ENCODE measurements at regions not wholly inside any gene's neighbourhood (a gene's known extent, or its start where the extent isn't known, plus 50 kb on each side); places are given as distances from the start of the nearest gene placed in this dataset.

DNA sequence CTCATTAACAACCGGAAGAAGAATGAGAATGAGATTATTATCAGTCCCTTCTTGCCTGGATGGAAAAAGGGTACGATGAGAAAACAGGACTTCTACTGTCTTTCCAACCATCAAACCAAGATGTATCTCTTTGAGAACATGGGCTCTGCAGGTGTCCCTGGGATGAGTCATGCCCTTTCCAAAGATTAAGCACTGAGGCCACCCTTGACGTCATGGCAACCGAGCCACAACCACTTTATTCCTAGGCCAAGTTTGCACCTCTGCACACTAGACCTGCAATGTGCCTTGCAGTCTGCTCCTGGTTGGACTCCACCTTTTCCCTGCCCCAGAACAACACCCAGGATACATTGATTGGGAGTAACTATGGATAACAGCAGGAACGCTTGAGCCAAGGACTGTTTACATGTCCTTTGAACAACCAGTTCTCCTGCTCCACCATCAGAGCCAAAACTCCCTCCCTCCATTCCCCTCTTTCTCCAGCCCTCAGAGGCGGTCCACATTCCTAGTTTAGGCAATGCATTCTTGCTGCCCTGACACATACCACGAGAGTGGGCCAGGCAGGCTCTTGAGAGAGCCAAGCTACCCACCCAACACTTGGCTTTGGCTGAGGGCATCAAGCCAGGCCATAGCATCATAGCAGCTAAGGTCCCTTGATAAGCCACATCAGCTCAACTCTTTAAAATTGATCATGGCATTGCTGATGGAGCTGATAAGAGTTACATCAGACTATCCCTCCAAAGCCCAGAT, 310.7 kb downstream of the TNS1 start:
- H3K27ac Mint-ChIP-seq, result no peak overlapping the region
- no peak overlapping the region for H3K4me3 Mint-ChIP-seq
- DNase-seq (ENCODE audit: low spot score), result no peak
- H3K36me3 Mint-ChIP-seq (ENCODE audit: low read depth), result no peaks in the 10 kb centered on the region
- H3K9me3 Mint-ChIP-seq, result no peaks in the 10 kb centered on the region
- no peaks in the 10 kb centered on the region for H3K4me1 Mint-ChIP-seq (ENCODE audit: low read depth)
- peaks cover 2% of the 10 kb centered on the region for H3K27me3 Mint-ChIP-seq (ENCODE audit: low read depth)

DNA sequence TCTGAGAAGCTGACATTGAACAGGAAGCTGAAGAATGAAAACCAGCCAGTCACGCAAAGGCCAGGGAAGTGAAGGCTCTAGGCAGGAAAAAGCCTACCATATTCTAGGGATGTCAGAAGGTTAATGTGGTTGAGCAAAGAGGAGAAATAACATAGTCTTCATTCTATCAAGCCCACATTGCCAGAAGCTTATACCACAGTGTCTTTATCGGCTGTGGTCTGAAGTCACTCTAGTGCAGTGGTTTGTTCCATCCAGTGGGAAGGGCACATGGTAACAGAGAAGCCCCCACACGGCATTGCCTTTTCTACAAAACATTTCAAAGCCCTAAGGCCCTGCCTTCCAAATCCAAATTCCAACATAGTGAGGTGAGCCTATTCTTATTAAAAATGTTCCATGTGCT, 311.3 kb downstream of the TNS1 start:
- H3K36me3 Mint-ChIP-seq (ENCODE audit: low read depth), result no peaks in the 10 kb centered on the region
- H3K27ac Mint-ChIP-seq, result no peak overlapping the region
- H3K4me1 Mint-ChIP-seq (ENCODE audit: low read depth), result no peaks in the 10 kb centered on the region
- H3K4me3 Mint-ChIP-seq, result no peak overlapping the region
- H3K9me3 Mint-ChIP-seq, result no peaks in the 10 kb centered on the region
- no peak for DNase-seq (ENCODE audit: low spot score)
- peaks cover 2% of the 10 kb centered on the region for H3K27me3 Mint-ChIP-seq (ENCODE audit: low read depth)

DNA sequence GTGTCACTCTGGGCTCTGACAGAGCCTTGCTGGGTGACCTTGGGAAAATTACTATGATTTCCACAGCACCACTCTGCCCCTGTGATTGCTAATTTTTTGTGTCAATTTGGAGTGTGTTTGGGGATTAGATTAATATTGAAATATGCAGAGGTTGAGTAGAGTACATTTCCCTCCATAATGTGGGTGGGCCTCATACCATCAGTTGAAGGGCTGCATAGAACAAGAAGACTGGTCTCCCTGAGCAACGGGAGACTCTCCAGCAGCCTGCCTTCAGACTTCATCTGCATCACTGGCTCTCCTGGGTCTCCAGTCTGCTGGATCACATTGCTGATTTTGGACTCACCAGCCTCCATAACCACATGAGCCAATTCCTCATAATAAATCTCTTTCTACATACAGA, 313.7 kb downstream of the TNS1 start:
- Mint-ChIP-seq H3K9me3 (no peaks in the 10 kb centered on the region), H3K27me3 (ENCODE audit: low read depth) (peaks cover 2% of the 10 kb centered on the region), H3K4me1 (ENCODE audit: low read depth) (no peaks in the 10 kb centered on the region), H3K27ac (no peak overlapping the region), H3K36me3 (ENCODE audit: low read depth) (no peaks in the 10 kb centered on the region), H3K4me3 (no peak overlapping the region)
- no peak for DNase-seq (ENCODE audit: low spot score)

DNA sequence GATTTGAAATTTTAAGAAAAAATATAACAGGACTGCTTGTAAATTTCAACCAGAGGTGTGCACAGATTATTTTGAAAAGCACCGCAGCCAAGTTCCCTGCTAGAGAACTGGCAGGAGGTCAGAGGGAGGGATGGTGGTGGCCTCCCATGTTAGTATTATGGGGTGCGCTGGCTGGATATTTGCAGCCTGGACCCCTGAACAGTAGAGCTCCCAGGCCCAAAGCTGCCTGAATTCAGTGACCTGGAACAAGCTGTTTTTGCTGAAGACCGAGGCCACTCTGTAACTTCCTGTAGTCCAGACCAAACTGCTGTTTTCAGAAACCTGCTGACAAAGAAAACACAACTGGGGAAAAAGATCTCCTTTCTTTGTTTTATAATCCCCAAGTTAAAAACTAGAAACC, 314.3 kb downstream of the TNS1 start:
- H3K36me3 Mint-ChIP-seq (ENCODE audit: low read depth), result no peaks in the 10 kb centered on the region
- no peak for DNase-seq (ENCODE audit: low spot score)
- peaks cover 2% of the 10 kb centered on the region for H3K27me3 Mint-ChIP-seq (ENCODE audit: low read depth)
- no peaks in the 10 kb centered on the region for H3K4me1 Mint-ChIP-seq (ENCODE audit: low read depth)
- no peak overlapping the region for H3K27ac Mint-ChIP-seq
- no peaks in the 10 kb centered on the region for H3K9me3 Mint-ChIP-seq
- H3K4me3 Mint-ChIP-seq, result no peak overlapping the region

- DNase-seq (ENCODE audit: low spot score), result no peak
- Mint-ChIP-seq H3K4me3 (no peak overlapping the region), H3K36me3 (ENCODE audit: low read depth) (no peaks in the 10 kb centered on the region), H3K27me3 (ENCODE audit: low read depth) (peaks cover 2% of the 10 kb centered on the region), H3K4me1 (ENCODE audit: low read depth) (no peaks in the 10 kb centered on the region), H3K9me3 (no peaks in the 10 kb centered on the region), H3K27ac (no peak overlapping the region)
These were observed 315.0 kb downstream of the TNS1 start for GRCh38 chr2:217687771-217688170.

DNA sequence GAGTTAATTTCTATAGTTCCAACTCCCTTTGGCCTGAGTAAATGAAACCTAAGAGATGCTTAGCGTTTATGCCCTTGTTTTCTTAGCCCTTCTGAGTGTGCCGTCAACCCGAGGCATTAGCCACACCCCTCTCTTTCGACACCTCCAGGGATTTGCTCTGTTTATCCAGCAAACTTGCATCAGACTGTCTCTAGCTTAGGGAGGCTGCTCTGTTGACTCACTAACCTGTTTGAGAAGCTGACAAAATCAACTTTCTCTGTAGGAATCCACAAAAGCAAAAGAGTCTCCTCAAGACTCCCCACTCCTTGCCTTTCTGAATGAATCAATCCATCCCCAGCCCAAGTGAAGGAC, 317.6 kb downstream of the TNS1 start:
- Mint-ChIP-seq H3K27ac (no peak overlapping the region), H3K27me3 (ENCODE audit: low read depth) (peaks cover 2% of the 10 kb centered on the region), H3K4me1 (ENCODE audit: low read depth) (no peaks in the 10 kb centered on the region), H3K9me3 (no peaks in the 10 kb centered on the region), H3K4me3 (no peak overlapping the region), H3K36me3 (ENCODE audit: low read depth) (no peaks in the 10 kb centered on the region)
- no peak for DNase-seq (ENCODE audit: low spot score)

DNA sequence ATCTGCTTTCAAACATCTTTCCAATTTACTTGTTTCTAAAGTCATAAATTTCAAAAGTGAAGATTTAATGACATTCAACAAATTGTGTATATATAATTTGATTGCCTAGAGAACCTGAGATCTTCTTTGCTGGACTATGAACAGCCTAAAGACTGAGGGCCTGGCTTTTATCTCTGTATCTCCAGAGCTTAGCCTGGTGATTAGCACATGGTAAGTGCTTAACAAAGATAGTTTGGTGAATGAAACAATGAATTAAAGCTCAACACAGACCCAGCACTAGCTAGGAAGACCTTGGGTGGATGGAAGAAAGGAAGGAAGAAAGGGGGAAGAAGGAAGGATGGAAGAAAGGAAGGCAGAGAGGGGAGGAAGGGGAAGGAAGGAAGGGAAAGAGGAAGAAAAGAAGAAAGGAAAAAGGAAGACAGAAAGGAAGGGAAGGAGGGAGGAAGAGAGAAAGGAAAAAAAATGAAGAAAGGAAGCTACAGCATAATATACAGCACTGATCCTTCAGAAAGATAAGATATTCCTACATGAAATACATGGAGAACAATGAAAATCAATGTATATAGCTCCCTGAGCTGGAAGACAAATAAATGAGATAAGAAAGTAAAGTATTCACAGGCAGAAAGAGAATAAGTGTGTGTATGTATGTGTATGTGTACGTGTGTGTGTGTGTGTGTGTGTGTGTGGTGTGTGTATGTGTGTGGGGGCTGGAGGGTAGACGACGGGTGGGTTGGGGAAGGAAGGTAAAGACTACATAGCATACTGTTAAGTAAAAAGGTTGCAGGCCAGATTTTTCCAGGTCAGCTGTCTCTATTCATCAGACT, 318.2 kb downstream of the TNS1 start:
- no peak overlapping the region for H3K27ac Mint-ChIP-seq
- H3K27me3 Mint-ChIP-seq (ENCODE audit: low read depth), result peaks cover 2% of the 10 kb centered on the region
- H3K36me3 Mint-ChIP-seq (ENCODE audit: low read depth), result no peaks in the 10 kb centered on the region
- H3K4me1 Mint-ChIP-seq (ENCODE audit: low read depth), result no peaks in the 10 kb centered on the region
- DNase-seq (ENCODE audit: low spot score), result no peak
- H3K9me3 Mint-ChIP-seq, result no peaks in the 10 kb centered on the region
- no peak overlapping the region for H3K4me3 Mint-ChIP-seq

- H3K27me3 Mint-ChIP-seq (ENCODE audit: low read depth), result peaks cover 2% of the 10 kb centered on the region
- no peak for DNase-seq (ENCODE audit: low spot score)
- H3K4me3 Mint-ChIP-seq, result no peak overlapping the region
- H3K9me3 Mint-ChIP-seq, result no peaks in the 10 kb centered on the region
- H3K27ac Mint-ChIP-seq, result no peak overlapping the region
- no peaks in the 10 kb centered on the region for H3K4me1 Mint-ChIP-seq (ENCODE audit: low read depth)
- no peaks in the 10 kb centered on the region for H3K36me3 Mint-ChIP-seq (ENCODE audit: low read depth)
These were observed 319.5 kb downstream of the TNS1 start for GRCh38 chr2:217683106-217683870.

DNA sequence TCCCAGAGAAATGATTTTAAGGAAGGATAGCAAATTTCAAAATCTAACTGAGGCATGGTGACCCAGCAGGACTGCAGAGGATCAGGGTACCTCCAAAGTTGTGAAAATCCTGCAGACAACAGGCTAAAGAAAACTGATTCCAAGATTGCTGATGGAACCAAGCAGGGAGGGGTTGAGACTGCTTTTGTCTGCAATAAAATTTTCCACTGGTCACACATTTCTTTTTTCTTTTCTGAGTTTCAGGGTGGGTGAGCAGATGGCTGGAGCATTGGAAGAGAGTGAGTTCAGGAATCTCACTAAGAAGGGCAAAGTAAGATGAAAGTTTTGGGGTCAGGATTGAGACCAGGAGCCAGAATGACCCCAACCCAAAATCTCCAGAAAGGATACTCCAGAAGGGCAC, 321.0 kb downstream of the TNS1 start:
- Mint-ChIP-seq H3K9me3 (no peaks in the 10 kb centered on the region), H3K27me3 (ENCODE audit: low read depth) (no peaks in the 10 kb centered on the region), H3K4me1 (ENCODE audit: low read depth) (no peaks in the 10 kb centered on the region), H3K27ac (no peak overlapping the region), H3K36me3 (ENCODE audit: low read depth) (no peaks in the 10 kb centered on the region), H3K4me3 (no peak overlapping the region)
- no peak for DNase-seq (ENCODE audit: low spot score)

DNA sequence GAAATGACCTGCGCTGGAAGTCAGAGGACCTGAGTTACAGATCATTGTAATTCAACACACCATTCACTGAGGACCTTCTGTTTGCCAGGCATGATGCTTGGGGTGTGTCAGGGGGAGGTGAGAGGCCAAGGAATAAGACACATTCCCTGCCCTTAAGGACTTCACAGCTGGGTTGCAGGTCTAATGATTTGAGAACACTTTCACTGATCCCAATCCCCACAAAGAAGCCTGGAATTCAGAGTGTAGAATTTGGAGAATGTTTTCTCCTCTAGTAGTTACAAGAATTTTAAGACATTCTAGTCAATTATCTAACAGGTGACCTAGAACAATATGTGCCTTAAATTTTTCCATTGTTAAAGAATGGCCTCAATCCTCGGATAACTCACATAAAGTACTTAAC, 322.4 kb downstream of the TNS1 start:
- no peak overlapping the region for H3K27ac Mint-ChIP-seq
- no peaks in the 10 kb centered on the region for H3K9me3 Mint-ChIP-seq
- H3K36me3 Mint-ChIP-seq (ENCODE audit: low read depth), result no peaks in the 10 kb centered on the region
- H3K4me3 Mint-ChIP-seq, result no peak overlapping the region
- DNase-seq (ENCODE audit: low spot score), result no peak
- H3K27me3 Mint-ChIP-seq (ENCODE audit: low read depth), result no peaks in the 10 kb centered on the region
- H3K4me1 Mint-ChIP-seq (ENCODE audit: low read depth), result no peaks in the 10 kb centered on the region

- Mint-ChIP-seq H3K4me3 (no peak overlapping the region), H3K36me3 (ENCODE audit: low read depth) (no peaks in the 10 kb centered on the region), H3K27me3 (ENCODE audit: low read depth) (no peaks in the 10 kb centered on the region), H3K9me3 (no peaks in the 10 kb centered on the region), H3K27ac (no peak overlapping the region), H3K4me1 (ENCODE audit: low read depth) (no peaks in the 10 kb centered on the region)
- DNase-seq (ENCODE audit: low spot score), result no peak
These were observed 329.2 kb downstream of the TNS1 start for GRCh38 chr2:217673627-217674026.

DNA sequence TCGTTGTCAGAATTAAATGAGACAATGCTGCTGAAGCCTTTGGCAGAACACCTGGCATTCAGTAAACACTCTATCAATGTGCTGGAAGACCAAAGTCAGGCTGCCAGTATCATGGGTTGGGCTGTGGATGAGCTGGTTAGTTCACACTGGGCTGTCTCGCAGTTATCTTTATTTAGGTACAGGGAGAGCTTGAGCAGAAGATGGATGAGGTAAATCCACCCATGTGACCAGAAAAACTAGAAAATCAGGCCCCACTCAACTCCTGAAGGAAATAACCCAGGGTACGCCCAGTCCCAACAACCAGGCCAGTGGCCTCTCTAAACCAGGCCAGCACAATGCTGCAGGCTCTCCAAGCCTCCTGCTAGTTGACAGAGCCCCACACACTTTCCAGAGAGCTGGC, 330.3 kb downstream of the TNS1 start:
- Mint-ChIP-seq H3K9me3 (no peaks in the 10 kb centered on the region), H3K4me3 (no peak overlapping the region), H3K36me3 (ENCODE audit: low read depth) (no peaks in the 10 kb centered on the region), H3K4me1 (ENCODE audit: low read depth) (no peaks in the 10 kb centered on the region), H3K27ac (no peak overlapping the region), H3K27me3 (ENCODE audit: low read depth) (no peaks in the 10 kb centered on the region)
- no peak for DNase-seq (ENCODE audit: low spot score)

- Mint-ChIP-seq H3K27ac (no peak overlapping the region), H3K4me3 (no peak overlapping the region), H3K9me3 (no peaks in the 10 kb centered on the region), H3K4me1 (ENCODE audit: low read depth) (peaks cover 2% of the 10 kb centered on the region), H3K36me3 (ENCODE audit: low read depth) (no peaks in the 10 kb centered on the region), H3K27me3 (ENCODE audit: low read depth) (no peaks in the 10 kb centered on the region)
- DNase-seq (ENCODE audit: low spot score), result no peak
These were observed 330.9 kb downstream of the TNS1 start for GRCh38 chr2:217671871-217672270.

- Mint-ChIP-seq H3K4me1 (ENCODE audit: low read depth) (peaks cover 2% of the 10 kb centered on the region), H3K27me3 (ENCODE audit: low read depth) (no peaks in the 10 kb centered on the region), H3K4me3 (no peak overlapping the region), H3K9me3 (no peaks in the 10 kb centered on the region), H3K36me3 (ENCODE audit: low read depth) (no peaks in the 10 kb centered on the region), H3K27ac (no peak overlapping the region)
- DNase-seq (ENCODE audit: low spot score), result no peak
These were observed 331.7 kb downstream of the TNS1 start for GRCh38 chr2:217671075-217671474.
